HepG2 (cell line): ENCODE measurements at regions not wholly inside any gene's neighbourhood (a gene's known extent, or its start where the extent isn't known, plus 50 kb on each side); places are given as distances from the start of the nearest gene placed in this dataset.

ENCODE experiments used
- ATAC-seq: fragments of 200-7000 bp; cut with Tn5 transposase; 3 replicates; pipeline ENCODE4 v1.9.1; 2020; ENCODE audit warnings: mild to moderate bottlenecking, moderate library complexity
- BruUV-seq: library from RNA; stranded (reverse); fragments of 400-500 nt; replicated peaks from 2 replicates; lab custom pipeline; 2021; lab: Mats Ljungman, UMichigan
- CTCF ChIA-PET: fragments of 300-600 bp; formaldehyde crosslinking; extraction: SDS; loops from one replicate; lab custom pipeline; 2021; ENCODE audit warnings: low total read pairs, inconsistent platforms, low intra/inter-chr PET ratio; lab: Yijun Ruan, JAX
- POLR2A ChIA-PET: fragments of 350-600 bp; sonication (Branson Sonifier 250); formaldehyde crosslinking; loops from one replicate; lab custom pipeline; 2020; ENCODE audit warnings: antibody characterized with exemption, inconsistent platforms; lab: Yijun Ruan, JAX
- DNase-seq: peaks from one replicate; pipeline ENCODE4 v3.0.0-alpha.2; 2015; ENCODE audit warnings: low spot score
- FAIRE-seq: peaks from 3 replicates; lab custom pipeline; 2011; peaks lifted over from hg19 to GRCh38; lab: Jason Lieb, UNC
- H2AFZ ChIP-seq: one replicate; pipeline ENCODE4 v1.6.1; 2011; ENCODE audit warnings: low read length, inconsistent platforms
- H3K27ac ChIP-seq: fragments of 300-600 bp; 3 replicates; pipeline ENCODE4 v1.8.0; 2011; ENCODE audit warnings: mixed run types, mild to moderate bottlenecking, mixed read lengths, low read length, inconsistent platforms; ENCODE audit not compliant: insufficient read depth; ENCODE audit errors: extremely low read length
- H3K27me3 ChIP-seq, 2 experiments: fragments of 200-600 bp in 1 of 2; 2 replicates in 1 of 2; 3 replicates in 1 of 2; pipeline versions ENCODE4 v1.6.0 to v1.8.0; 2011; ENCODE audit warnings: low read length in 2 of 2, mild to moderate bottlenecking in 2 of 2, moderate library complexity in 2 of 2, inconsistent platforms in 1 of 2; ENCODE audit not compliant: insufficient read depth in 2 of 2, control insufficient read depth in 1 of 2
- H3K36me3 ChIP-seq, 2 experiments: fragments of 200-600 bp in 1 of 2; replicated peaks in 1 of 2; 2 replicates in 1 of 2; 3 replicates in 1 of 2; pipeline versions ENCODE4 v1.5.1 to v1.8.0; 2011; ENCODE audit warnings: low read length in 2 of 2, inconsistent platforms in 1 of 2; ENCODE audit not compliant: insufficient read depth in 2 of 2, control insufficient read depth in 1 of 2
- H3K4me1 ChIP-seq: 2 replicates; pipeline ENCODE4 v1.5.1; 2012; ENCODE audit warnings: low read length, inconsistent platforms; ENCODE audit not compliant: insufficient read depth
- H3K4me2 ChIP-seq: 2 replicates; pipeline ENCODE4 v1.6.0; 2011; ENCODE audit warnings: low read depth, low read length, inconsistent platforms
- H3K4me3 ChIP-seq, 3 experiments: fragments of 200-600 bp in 1 of 3; sonication (generic), shearing (Covaris generic) in 1 of 3; replicated peaks in 1 of 3; 2 replicates each; pipeline ENCODE4 v1.5.1; 2011 to 2016; ENCODE audit warnings: low read length in 3 of 3, inconsistent platforms in 2 of 3, low read depth in 2 of 3, mild to moderate bottlenecking in 2 of 3, control low read depth in 1 of 3, mixed read lengths in 1 of 3; ENCODE audit not compliant: insufficient read depth in 1 of 3
- H3K79me2 ChIP-seq: one replicate; pipeline ENCODE4 v1.6.1; 2011; ENCODE audit warnings: low read length, inconsistent platforms; ENCODE audit not compliant: insufficient read depth
- H3K9ac ChIP-seq: 2 replicates; pipeline ENCODE4 v1.6.0; 2011; ENCODE audit warnings: mild to moderate bottlenecking, low read depth, low read length, inconsistent platforms; ENCODE audit not compliant: insufficient read depth
- H3K9me3 ChIP-seq: 2 replicates; pipeline ENCODE4 v1.5.1; 2012; ENCODE audit warnings: mild to moderate bottlenecking, low read length
- H4K20me1 ChIP-seq: 2 replicates; pipeline ENCODE4 v1.6.0; 2011; ENCODE audit warnings: inconsistent platforms, mild to moderate bottlenecking, low read length, moderate library complexity; ENCODE audit not compliant: insufficient read depth
- AGO1 ChIP-seq: fragments of 200-400 bp; formaldehyde crosslinking; IDR thresholded peaks from 2 replicates; pipeline ENCODE4 v1.6.1; 2017; ENCODE audit warnings: mild to moderate bottlenecking, low read depth, low read length, moderate library complexity; ENCODE audit not compliant: poor library complexity, severe bottlenecking
- DNMT3B ChIP-seq: conservative IDR thresholded peaks from 2 replicates; pipeline ENCODE4 v1.6.1; 2016; ENCODE audit warnings: missing biosample characterization, control low read depth
- MAZ ChIP-seq, 2 experiments: sonication (generic) in 1 of 2; formaldehyde crosslinking in 1 of 2; IDR thresholded peaks; 2 replicates each; pipeline versions ENCODE4 v1.5.0 to v1.6.1; 2012 to 2020; ENCODE audit warnings: low read depth in 2 of 2, mild to moderate bottlenecking in 2 of 2, borderline replicate concordance in 1 of 2, improper control_type of control experiment in 1 of 2, low read length in 1 of 2, missing genetic modification reagents in 1 of 2, moderate library complexity in 1 of 2
- THAP11 ChIP-seq: IDR thresholded peaks from 2 replicates; pipeline ENCODE4 v1.6.1; 2016; ENCODE audit warnings: missing biosample characterization, missing genetic modification reagents
- ZFP62 ChIP-seq: sonication (generic); formaldehyde crosslinking; IDR thresholded peaks from 2 replicates; pipeline ENCODE4 v1.4.0; 2020; ENCODE audit warnings: missing genetic modification reagents
- ZMYM4 ChIP-seq: sonication (generic); formaldehyde crosslinking; IDR thresholded peaks from 2 replicates; pipeline ENCODE4 v1.8.1; 2023; ENCODE audit warnings: mild to moderate bottlenecking, missing genetic modification reagents
- ZNF382 ChIP-seq: sonication (generic); formaldehyde crosslinking; IDR thresholded peaks from 2 replicates; pipeline ENCODE4 v1.5.0; 2020; ENCODE audit warnings: missing genetic modification reagents, mild to moderate bottlenecking, borderline replicate concordance
- ZNF598 ChIP-seq: sonication (generic); formaldehyde crosslinking; IDR thresholded peaks from 2 replicates; pipeline ENCODE4 v1.5.1; 2020; ENCODE audit warnings: mild to moderate bottlenecking, missing genetic modification reagents, borderline replicate concordance
- WGBS: methylation state at CpG from one replicate; pipeline ENCODE4 v1.1.6; 2017; ENCODE audit warnings: low lambda C conversion rate; 5-methylcytosine and 5-hydroxymethylcytosine counted together
- in situ Hi-C: cut with HindIII; loops from 2 replicates; pipeline ENCODE4 v1.10.0; 2017; ENCODE audit warnings: low pct_unique_long_range_greater_than_20kb; ENCODE audit not compliant: extremely low pct_ligation_motif_present
- intact Hi-C: fragments of 100-400 bp; cut with micrococcal nuclease; formaldehyde crosslinking; loops from one replicate; pipeline ENCODE4 v1.10.0; 2022; ENCODE audit not compliant: unreplicated experiment
- TF ChIP-seq, protein P1 (sequence below): sonication (generic); formaldehyde crosslinking; IDR thresholded peaks from 2 replicates; pipeline ENCODE4 v1.5.0; 2020; ENCODE audit warnings: missing genetic modification reagents
- TF ChIP-seq, protein P2 (sequence below): sonication (generic); formaldehyde crosslinking; IDR thresholded peaks from 2 replicates; pipeline ENCODE4 v1.8.1; 2023; ENCODE audit warnings: mild to moderate bottlenecking, missing genetic modification reagents
- TF ChIP-seq, protein P3 (sequence below), 2 experiments: fragments of 450-650 bp in 1 of 2; sonication (generic) in 1 of 2; formaldehyde crosslinking in 1 of 2; IDR thresholded peaks; 2 replicates each; pipeline versions ENCODE4 v1.6.1 to v1.8.0; 2016 to 2022; ENCODE audit warnings: antibody characterized with exemption in 1 of 2, mild to moderate bottlenecking in 1 of 2, missing genetic modification reagents in 1 of 2

DNA sequence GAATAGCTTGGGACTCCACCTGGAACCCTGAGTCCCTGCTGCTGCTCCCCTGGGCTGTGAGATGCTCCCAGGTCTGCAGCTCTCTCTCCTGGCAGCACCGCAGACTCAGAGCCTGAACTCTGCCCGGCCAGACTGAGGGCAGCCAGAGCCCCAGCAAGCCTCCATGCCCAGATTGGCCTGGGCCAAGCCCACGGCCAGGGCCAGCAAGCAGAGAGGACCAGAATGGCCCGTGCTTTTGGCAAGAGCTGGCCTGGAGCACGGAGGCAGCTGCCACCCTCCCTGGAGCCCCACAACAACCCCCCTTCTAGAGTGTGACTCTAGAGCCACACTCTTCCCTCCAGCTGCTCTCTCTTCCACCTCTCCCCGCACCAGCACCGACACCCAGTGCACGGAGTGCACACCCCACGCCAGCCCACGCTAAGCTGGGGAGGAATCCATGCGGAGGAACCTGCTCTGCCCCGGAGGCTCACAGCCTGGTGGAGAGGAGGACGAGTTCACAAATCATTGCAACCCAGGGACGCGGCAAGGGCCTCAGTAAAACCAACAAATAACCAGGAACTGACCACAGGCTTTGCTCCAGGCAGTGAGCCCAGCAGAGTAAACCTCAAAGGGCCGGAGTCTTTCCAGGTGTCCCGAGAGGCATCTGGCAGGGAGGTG lies 110.3 kb downstream of the HMX1 start:
- POLR2A ChIA-PET = no interaction called here
- intact Hi-C loops = no loop called here
- no peak overlapping the region for H3K9ac ChIP-seq
- H3K27ac ChIP-seq = no peak overlapping the region
- WGBS = no CpG with 5 or more reads among the region's 17 CpGs
- CTCF ChIA-PET = no interaction called here
- no peak overlapping the region for H3K4me2 ChIP-seq
- H3K27me3 ChIP-seq = peaks cover 9 to 44% of the 10 kb centered on the region in 2 experiments; a peak in 4 of 5 replicates
- no peak overlapping the region for H2AFZ ChIP-seq
- ATAC-seq = no peak
- H3K4me3 ChIP-seq = no peak overlapping the region
- no peak for FAIRE-seq
- no peaks in the 10 kb centered on the region for H3K9me3 ChIP-seq
- DNase-seq = no peak
- H3K79me2 ChIP-seq = no peaks in the 10 kb centered on the region
- TF ChIP-seq ZNF382 (CRISPR knock-in tag) = no peak
- no peak for TF ChIP-seq ZNF598
- no peak for TF ChIP-seq ZFP62 (CRISPR knock-in tag)
- TF ChIP-seq, protein P1, sequence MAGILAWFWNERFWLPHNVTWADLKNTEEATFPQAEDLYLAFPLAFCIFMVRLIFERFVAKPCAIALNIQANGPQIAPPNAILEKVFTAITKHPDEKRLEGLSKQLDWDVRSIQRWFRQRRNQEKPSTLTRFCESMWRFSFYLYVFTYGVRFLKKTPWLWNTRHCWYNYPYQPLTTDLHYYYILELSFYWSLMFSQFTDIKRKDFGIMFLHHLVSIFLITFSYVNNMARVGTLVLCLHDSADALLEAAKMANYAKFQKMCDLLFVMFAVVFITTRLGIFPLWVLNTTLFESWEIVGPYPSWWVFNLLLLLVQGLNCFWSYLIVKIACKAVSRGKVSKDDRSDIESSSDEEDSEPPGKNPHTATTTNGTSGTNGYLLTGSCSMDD (CRISPR knock-in tag) = no peak
- no peak for TF ChIP-seq AGO1
- TF ChIP-seq, protein P2, sequence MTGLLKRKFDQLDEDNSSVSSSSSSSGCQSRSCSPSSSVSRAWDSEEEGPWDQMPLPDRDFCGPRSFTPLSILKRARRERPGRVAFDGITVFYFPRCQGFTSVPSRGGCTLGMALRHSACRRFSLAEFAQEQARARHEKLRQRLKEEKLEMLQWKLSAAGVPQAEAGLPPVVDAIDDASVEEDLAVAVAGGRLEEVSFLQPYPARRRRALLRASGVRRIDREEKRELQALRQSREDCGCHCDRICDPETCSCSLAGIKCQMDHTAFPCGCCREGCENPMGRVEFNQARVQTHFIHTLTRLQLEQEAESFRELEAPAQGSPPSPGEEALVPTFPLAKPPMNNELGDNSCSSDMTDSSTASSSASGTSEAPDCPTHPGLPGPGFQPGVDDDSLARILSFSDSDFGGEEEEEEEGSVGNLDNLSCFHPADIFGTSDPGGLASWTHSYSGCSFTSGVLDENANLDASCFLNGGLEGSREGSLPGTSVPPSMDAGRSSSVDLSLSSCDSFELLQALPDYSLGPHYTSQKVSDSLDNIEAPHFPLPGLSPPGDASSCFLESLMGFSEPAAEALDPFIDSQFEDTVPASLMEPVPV = no peak
- TF ChIP-seq, protein P3, sequence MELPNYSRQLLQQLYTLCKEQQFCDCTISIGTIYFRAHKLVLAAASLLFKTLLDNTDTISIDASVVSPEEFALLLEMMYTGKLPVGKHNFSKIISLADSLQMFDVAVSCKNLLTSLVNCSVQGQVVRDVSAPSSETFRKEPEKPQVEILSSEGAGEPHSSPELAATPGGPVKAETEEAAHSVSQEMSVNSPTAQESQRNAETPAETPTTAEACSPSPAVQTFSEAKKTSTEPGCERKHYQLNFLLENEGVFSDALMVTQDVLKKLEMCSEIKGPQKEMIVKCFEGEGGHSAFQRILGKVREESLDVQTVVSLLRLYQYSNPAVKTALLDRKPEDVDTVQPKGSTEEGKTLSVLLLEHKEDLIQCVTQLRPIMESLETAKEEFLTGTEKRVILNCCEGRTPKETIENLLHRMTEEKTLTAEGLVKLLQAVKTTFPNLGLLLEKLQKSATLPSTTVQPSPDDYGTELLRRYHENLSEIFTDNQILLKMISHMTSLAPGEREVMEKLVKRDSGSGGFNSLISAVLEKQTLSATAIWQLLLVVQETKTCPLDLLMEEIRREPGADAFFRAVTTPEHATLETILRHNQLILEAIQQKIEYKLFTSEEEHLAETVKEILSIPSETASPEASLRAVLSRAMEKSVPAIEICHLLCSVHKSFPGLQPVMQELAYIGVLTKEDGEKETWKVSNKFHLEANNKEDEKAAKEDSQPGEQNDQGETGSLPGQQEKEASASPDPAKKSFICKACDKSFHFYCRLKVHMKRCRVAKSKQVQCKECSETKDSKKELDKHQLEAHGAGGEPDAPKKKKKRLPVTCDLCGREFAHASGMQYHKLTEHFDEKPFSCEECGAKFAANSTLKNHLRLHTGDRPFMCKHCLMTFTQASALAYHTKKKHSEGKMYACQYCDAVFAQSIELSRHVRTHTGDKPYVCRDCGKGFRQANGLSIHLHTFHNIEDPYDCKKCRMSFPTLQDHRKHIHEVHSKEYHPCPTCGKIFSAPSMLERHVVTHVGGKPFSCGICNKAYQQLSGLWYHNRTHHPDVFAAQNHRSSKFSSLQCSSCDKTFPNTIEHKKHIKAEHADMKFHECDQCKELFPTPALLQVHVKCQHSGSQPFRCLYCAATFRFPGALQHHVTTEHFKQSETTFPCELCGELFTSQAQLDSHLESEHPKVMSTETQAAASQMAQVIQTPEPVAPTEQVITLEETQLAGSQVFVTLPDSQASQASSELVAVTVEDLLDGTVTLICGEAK (IDR thresholded peaks at IDR 0.05) = no peak
- TF ChIP-seq, protein P3 (CRISPR knock-in tag; IDR thresholded peaks at IDR 0.05) = no peak
- no peak for TF ChIP-seq ZMYM4 (CRISPR knock-in tag)
- no peak for TF ChIP-seq MAZ (IDR thresholded peaks at IDR 0.05; ENCODE audit: borderline replicate concordance, low read depth, low read length)
- TF ChIP-seq MAZ (CRISPR knock-in tag; IDR thresholded peaks at IDR 0.05; ENCODE audit: low read depth) = no peak
- no peak for TF ChIP-seq THAP11 (CRISPR knock-in tag)
- TF ChIP-seq DNMT3B = no peak
- TF ChIP-seq, all 625 proteins: peak for 0
- no peaks in the 10 kb centered on the region for H3K36me3 ChIP-seq
- no TSS peak for BruUV-seq
- H3K4me1 ChIP-seq = no peaks in the 10 kb centered on the region
- no peaks in the 10 kb centered on the region for H4K20me1 ChIP-seq
- in situ Hi-C loops = no loop called here
